ENCODE measurements at regions not wholly inside any gene's neighbourhood (a gene's known extent, or its start where the extent isn't known, plus 50 kb on each side); places are given as distances from the start of the nearest gene placed in this dataset.

DNA sequence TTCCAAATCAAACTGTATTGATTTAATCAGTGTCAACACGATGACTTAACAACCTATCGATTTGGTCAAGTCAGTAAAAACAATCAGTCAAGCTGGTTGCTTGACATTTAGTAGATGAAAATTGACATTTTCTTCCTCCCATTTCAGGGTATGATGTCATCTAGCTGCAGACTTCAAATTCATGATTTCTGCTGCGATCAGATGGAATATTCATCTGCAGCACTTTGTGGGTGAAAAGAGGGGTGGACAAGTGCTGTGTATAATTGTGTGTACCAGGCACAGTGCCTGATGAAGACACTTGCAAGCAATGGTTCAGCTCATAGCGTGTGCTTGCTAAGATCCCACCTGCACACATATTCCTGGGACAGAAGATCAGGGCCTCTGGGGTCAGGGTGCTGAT is 479.8 kb downstream of the DISC1 start:
- no peak overlapping the region for H3K27ac ChIP-seq
- TF ChIP-seq, protein P1, sequence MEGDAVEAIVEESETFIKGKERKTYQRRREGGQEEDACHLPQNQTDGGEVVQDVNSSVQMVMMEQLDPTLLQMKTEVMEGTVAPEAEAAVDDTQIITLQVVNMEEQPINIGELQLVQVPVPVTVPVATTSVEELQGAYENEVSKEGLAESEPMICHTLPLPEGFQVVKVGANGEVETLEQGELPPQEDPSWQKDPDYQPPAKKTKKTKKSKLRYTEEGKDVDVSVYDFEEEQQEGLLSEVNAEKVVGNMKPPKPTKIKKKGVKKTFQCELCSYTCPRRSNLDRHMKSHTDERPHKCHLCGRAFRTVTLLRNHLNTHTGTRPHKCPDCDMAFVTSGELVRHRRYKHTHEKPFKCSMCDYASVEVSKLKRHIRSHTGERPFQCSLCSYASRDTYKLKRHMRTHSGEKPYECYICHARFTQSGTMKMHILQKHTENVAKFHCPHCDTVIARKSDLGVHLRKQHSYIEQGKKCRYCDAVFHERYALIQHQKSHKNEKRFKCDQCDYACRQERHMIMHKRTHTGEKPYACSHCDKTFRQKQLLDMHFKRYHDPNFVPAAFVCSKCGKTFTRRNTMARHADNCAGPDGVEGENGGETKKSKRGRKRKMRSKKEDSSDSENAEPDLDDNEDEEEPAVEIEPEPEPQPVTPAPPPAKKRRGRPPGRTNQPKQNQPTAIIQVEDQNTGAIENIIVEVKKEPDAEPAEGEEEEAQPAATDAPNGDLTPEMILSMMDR (IDR thresholded peaks at IDR 0.05), result no peak
- no peak for TF ChIP-seq ZFX (IDR thresholded peaks at IDR 0.05; ENCODE audit: borderline replicate concordance)

DNA sequence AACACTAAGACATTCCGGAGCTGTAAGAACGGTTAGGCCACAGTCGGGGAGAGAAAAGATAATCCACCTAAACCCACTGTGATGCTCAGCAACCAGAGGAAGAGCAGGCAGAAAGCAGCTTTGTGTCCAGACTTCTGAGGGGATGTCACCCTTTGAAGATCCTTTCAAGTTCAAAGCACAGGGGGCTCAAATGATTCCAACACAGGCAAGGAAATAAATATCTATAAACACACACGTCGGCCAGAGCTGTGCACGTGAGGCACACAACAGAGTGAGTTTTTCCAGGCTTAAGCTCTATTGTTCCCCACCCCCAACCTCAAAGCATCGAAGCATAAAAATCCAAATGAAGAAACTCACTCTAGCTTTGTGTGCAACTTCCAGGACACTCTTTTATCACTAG is 479.0 kb downstream of the DISC1 start:
- no peak overlapping the region for H3K27ac ChIP-seq
- no peak for TF ChIP-seq ZFX (IDR thresholded peaks at IDR 0.05; ENCODE audit: borderline replicate concordance)
- TF ChIP-seq, protein P1 (IDR thresholded peaks at IDR 0.05), result no peak

DNA sequence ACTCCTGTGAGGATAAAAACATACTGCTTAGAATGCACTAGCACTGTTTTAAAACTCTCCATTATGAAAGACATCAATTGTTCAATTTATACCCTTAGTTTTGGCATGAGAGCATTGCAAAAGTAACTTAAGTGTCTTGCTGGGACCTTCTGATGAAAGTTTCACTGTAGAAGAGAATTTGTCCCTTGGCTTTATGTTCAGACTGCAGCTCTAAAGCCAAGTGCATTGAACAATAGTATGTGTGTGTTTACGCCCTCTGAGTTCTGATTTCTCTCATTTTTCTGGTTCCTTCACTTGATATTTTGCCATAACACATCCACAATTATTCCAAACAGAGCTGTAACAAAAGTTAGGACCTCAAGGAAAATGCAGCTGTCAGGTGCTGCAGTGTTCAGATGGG is 474.6 kb downstream of the DISC1 start:
- TF ChIP-seq, protein P1 (IDR thresholded peaks at IDR 0.05), result no peak
- no peak for TF ChIP-seq ZFX (IDR thresholded peaks at IDR 0.05; ENCODE audit: borderline replicate concordance)
- no peak overlapping the region for H3K27ac ChIP-seq

DNA sequence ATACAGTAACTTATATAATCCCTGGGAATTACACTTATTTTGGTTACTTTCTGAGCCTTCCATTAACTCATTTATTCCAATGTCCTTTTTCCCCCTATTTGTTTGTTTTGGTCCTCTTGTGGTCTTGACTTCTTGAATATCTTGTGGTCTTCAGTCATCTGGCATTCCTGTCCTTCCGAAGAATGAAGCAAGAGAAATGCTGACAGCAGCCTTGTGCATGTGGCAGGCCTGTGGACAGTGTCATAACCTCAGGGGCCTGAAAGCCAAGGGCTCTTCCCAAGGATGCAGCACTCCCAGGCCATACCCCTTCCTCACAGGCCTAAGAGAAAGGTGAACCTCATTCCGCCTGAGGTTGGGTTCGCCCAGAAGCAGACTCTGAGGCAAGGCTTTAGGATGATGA is 470.2 kb downstream of the DISC1 start:
- TF ChIP-seq ZFX (IDR thresholded peaks at IDR 0.05; ENCODE audit: borderline replicate concordance), result no peak
- TF ChIP-seq, protein P1 (IDR thresholded peaks at IDR 0.05), result no peak
- H3K27ac ChIP-seq, result no peak overlapping the region

Data from 22Rv1 (cell line).